GM18502 (cell line): ENCODE measurements at regions not wholly inside any gene's neighbourhood (a gene's known extent, or its start where the extent isn't known, plus 50 kb on each side); places are given as distances from the start of the nearest gene placed in this dataset.
"Not testable (repeated sequence)": the region's sequence is repeated elsewhere in the genome, so short reads cannot be mapped to it uniquely, and the experiment has no call there.

ENCODE experiments used
- ATAC-seq: cut with Tn5 transposase; IDR thresholded peaks from one replicate; pipeline ENCODE4 v1.9.1; 2021; ENCODE audit warnings: mild to moderate bottlenecking; ENCODE audit not compliant: unreplicated experiment, poor library complexity

DNA sequence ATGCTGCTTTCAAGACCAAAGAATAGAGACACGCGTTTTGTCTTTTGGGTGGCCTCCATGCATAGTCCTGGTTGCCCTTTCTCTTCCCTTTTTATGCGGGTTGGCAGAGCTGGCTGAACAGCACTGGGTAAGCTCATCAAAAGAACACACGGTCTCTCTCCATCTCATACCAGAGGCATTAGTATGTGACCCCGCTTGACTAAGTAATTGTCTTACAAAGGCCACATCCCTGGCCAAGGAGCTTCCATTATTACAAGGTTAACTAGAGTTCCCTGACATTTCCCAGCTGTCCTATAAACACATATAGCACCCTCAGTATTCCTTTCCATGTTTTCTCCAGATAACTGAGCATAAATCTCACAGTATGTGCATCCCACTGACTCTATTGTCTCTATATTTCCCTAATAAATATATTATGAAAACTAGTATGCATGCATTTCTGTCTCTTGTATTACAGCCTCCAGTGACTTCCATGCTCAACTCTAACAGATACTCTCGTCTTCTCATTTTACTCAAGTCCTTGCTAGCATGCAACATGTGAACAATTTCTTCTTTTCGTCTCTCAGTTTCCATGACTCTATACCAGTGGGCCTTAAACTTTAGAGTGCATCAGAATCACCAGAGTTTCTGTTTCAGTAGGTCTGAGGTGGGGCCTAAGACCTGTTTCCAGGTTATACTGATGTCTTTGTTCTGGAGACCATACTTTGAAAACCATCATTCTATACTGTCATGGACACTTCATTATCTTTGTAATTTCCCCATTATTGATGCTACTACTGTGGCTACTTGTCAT is 247.7 kb upstream of the ARSJ start:
- no peak for ATAC-seq

DNA sequence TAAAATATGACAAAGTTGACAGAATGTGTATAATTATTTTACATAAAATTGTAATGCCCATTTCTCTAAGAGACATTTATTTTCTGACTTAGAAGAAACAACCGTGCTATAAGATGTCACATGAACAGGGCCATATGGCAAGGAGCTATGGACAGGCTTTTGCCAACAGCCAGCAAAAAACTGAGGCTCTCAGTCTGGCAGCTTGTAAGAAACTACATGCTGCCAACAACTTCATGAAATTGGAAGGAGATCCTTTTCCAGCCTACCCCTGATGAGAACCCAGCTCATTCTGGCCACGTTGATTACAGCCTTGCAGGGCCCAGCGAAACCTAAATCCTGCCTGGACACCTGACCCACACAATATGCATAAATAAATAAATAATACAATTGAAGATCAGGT is 250.3 kb upstream of the ARSJ start:
- no peak for ATAC-seq

DNA sequence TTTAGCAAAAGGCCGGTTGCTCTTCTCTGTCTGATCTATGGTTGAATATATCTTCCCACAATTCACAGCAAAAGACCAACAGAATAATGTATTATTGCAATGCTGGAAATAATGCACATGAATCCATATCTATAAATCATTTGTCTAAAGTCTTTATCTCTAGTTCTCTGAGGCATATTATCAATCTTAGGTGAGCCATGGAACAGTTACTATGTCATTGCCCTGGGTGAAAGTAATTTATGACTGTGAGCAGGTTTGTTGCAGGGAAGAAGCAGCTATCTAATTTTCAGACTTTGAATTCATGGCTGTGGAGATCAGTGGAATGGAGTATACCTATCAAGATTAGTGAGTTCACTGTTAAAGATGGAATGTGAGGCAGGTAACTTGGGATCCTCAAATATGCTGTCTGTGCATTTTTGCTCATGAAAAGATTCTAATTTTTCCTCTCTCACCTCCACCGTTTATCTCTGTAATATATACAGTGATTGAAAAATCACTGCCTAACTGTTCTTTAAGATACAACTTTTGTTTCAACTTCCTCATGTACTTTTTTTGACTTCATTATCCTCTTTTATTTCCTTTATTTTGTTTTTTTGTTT is 256.8 kb upstream of the ARSJ start:
- ATAC-seq = no peak

- no peak for ATAC-seq
Measured at GRCh38 chr4:114237997-114238396, 258.6 kb upstream of the ARSJ start.

DNA sequence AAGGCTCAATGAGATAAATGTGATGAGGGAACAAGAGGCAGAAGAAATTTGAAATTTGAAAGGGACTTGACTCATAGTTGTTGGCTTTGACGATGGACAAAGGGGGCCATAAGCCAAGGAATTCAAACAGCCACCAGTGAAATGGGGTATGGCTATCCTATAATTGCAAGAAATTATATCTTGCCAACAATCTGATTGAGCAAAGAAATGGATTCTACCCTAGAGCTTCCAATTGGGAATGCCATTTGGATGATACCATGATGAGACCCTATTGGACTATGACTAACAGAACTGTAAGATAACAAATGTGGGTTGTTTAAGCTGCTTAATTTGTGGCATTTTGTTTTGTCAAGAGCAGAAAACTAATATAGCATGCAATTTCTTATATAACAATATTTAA is 270.1 kb upstream of the ARSJ start:
- no peak for ATAC-seq

DNA sequence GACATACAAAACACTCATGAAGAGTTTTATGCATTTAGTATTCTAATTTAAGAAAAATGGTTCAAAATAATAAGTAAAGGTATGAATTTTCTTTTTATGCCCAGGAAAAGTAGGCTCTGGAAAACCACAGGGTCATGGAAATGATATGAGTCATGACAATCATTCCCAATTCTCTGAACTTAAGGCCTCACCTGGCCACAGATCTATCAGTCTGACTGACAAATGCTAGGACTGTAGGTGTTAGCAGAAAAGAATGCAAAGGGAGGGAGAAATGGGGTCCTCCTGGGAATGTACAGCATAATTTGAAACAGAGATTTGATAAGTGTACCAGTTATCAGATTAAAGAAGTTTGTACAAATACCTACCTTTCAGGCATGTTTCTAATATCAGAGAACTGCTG is 270.5 kb upstream of the ARSJ start:
- ATAC-seq = no peak

GRCh38 chr4:114250439-114250891 is 271.0 kb upstream of the ARSJ start:
- no peak for ATAC-seq

GRCh38 chr4:114251020-114251419 is 271.6 kb upstream of the ARSJ start:
- no peak for ATAC-seq

DNA sequence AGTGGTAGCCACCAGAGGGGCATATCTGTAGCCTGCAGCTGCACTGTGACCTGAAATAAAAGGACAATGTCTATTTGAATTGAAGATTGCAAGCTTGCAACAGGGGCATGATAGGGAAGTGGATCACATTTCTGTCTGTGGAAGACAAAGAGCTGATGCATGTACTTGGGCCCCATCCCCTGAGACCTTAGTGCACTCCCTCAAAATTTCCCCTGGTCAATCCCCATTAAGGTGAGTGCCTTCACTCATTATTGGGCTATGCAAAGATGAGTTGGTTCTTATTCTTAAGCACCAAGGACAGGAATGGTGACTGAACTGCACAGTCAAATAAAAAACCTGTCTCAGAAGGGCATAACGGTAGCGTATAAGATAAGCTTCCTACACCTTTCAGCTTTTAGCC is 273.1 kb upstream of the ARSJ start:
- no peak for ATAC-seq

DNA sequence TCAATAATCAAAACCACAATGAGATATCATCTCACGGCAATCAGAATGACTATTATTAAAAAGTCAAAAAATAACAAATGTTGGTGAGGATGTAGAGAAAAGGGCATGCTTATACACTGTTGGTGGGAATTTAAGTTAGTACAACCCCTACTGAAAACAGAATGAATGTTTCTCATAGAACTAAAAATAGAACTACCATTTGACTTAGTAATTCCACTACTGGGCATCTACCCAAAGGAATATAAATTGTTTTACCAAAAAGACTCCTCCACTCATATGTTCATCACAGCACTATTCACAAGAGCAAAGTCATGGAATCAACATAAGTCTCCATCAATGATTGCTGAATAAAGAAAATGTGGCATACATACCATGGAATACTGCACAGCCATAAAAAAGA is 278.1 kb upstream of the ARSJ start:
- no peak for ATAC-seq

GRCh38 chr4:114262421-114262820 is 283.0 kb upstream of the ARSJ start:
- not testable (repeated sequence) for ATAC-seq

DNA sequence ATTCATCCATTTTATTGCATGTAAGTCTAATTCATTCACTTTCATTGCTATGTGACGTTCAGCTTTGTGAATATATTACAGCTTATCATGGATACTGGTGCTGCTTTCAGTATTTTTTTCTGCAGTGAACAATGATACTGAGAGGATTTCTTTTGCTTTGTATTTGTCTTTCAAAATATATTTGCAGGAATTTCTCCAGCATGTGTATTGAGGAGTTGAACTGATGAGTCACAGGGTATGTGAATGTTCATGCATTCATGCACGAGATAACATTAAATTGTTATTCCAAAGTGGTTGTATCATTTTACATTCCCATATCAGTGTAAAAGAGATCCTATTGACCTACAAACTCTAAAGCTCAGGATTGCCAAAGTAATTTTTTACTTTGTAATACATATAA is 283.8 kb upstream of the ARSJ start:
- ATAC-seq = no peak

DNA sequence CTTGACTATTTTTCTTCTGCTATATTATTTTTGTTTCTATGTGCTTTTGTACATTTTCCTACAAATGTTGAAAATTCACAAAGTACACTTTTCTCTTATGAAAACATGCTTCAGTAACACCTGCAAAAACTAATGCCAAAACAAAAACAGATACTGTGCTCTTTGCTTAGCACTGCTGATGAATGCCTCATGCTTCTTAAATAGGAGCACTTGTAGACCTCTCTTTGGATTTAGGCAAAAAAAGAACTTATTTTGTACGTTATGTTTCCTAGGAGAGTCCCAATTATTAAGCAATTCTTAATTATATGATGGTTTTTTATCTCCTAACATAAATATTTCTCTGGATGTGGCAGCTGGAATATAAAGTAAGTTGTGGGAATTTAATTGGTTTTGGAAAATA is 285.0 kb upstream of the ARSJ start:
- ATAC-seq = no peak

GRCh38 chr4:114264877-114265291 is 285.4 kb upstream of the ARSJ start:
- ATAC-seq = no peak

DNA sequence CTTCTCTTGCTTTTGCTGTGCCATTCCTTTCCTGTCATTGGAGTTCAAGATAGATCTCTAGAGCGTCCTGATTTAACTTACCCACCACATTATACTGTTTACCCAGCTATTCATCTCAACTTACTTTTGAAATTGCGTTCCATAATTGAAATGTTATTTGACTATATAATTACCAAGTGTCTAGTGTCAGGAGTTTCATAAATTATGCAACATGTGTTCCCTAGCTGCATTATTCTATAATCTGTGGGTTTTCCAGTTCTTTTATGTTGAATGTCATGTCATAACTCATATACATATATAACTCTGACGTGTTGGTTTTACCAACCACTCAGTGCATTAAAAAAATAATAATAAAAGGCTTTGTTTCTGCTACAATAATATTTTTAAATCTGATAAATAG is 285.9 kb upstream of the ARSJ start:
- no peak for ATAC-seq

DNA sequence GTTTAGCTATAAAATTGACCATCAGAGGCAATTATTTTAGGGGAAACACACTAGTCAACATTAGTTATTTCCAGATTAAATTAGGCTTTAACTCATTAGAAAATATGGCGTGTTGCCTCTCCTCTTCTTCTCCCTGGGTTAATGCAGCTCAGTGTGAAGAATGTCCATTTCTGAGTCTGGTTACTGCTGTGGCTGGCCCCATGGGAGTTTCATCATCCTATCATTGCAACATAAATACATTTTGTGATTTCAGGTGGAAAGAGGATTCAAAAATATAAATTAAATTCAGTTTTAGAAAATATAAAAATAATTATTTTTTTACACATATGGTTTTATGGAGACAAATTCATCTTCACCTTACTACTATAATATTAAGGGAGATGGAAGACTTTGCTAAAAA is 288.5 kb upstream of the ARSJ start:
- ATAC-seq = no peak

GRCh38 chr4:114271031-114271430 is 291.6 kb upstream of the ARSJ start:
- no peak for ATAC-seq

- no peak for ATAC-seq
Measured at GRCh38 chr4:114272226-114272625, 292.8 kb upstream of the ARSJ start.

DNA sequence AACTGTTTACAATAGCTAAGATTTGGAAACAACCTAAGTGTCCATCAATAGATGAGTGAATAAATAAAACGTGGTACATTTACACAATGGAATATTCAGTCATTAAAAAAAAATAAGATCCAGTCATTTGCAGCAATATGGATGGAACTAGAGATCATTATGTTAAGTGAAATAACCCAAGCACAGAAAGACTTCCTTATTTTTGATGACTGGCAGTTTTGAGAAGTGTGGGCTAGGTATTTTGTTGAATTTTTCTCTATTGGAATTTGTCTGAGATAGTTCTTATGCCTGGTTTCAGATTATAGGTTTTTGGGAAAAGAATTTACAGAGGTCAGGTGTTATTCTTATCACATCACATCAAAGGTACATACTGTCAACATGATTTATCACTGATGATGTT is 293.8 kb upstream of the ARSJ start:
- ATAC-seq = no peak

DNA sequence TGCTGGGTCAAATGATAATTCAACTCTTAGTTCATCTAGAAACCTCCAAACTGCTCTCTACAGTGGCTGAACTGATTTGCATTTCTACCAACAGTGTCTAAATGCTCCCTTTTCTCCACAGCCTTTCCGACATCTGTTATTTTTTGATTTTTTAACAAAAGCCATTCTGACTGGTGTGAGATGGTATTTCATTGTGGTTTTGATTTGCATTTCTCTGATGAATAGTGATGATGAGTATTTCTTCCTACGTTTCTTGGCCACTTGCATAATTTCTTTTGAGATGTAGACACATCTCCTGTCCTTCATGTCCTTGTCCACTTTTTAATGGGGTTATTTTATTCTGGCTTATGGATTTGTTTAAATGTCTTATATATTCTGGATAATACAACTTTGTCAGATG is 298.2 kb upstream of the ARSJ start:
- ATAC-seq = no peak

DNA sequence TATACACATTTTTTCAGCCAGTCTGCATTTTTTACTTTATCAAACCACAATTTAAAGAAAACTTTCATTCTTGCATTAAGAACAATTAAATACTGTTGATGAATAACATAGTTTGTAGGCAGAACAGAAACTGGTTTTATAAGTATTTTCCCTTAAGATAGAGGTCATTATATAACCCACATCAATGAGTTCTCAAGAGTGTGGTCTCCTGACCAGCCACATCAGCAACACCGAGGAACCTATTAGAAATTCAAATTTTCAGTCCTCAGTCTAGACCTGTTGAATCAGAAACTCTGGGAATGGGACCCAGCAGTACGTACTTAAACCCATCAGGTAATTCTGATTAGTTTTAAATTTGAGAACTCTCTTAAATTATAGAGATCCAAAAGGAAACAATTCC is 299.6 kb upstream of the ARSJ start:
- no peak for ATAC-seq

- ATAC-seq = no peak
Measured at GRCh38 chr4:114279711-114280110, 300.3 kb upstream of the ARSJ start.
